Hepatocyte (in vitro differentiated cells): ENCODE measurements at regions not wholly inside any gene's neighbourhood (a gene's known extent, or its start where the extent isn't known, plus 50 kb on each side); places are given as distances from the start of the nearest gene placed in this dataset.

Experiments used
- DNase-seq: peaks from one replicate; pipeline ENCODE4 v3.0.0-alpha.2; 2016; ENCODE audit warnings: low spot score
- H2AFZ ChIP-seq: fragments of 200-600 bp; sonication (generic); 2 replicates; pipeline ENCODE4 v1.6.0; 2016; ENCODE audit warnings: antibody characterized with exemption, mild to moderate bottlenecking
- H3K27ac ChIP-seq: fragments of 200-600 bp; sonication (generic); 2 replicates; pipeline ENCODE4 v1.5.1; 2016; ENCODE audit warnings: mild to moderate bottlenecking
- H3K27me3 ChIP-seq: fragments of 200-600 bp; sonication (generic); 2 replicates; pipeline ENCODE4 v1.6.1; 2016
- H3K36me3 ChIP-seq: fragments of 200-600 bp; sonication (generic); replicated peaks from 2 replicates; pipeline ENCODE4 v1.5.1; 2016; ENCODE audit warnings: low read depth; ENCODE audit not compliant: insufficient read depth
- H3K4me1 ChIP-seq: fragments of 200-600 bp; sonication (generic); 2 replicates; pipeline ENCODE4 v1.5.1; 2016; ENCODE audit warnings: mild to moderate bottlenecking, moderate library complexity; ENCODE audit not compliant: insufficient read depth
- H3K4me2 ChIP-seq: fragments of 200-600 bp; sonication (generic); 2 replicates; pipeline ENCODE4 v1.6.0; 2016
- H3K4me3 ChIP-seq: fragments of 200-600 bp; sonication (generic); 2 replicates; pipeline ENCODE4 v1.5.1; 2016; ENCODE audit warnings: mild to moderate bottlenecking
- H3K79me2 ChIP-seq: fragments of 200-600 bp; sonication (generic); 2 replicates; pipeline ENCODE4 v1.6.0; 2017; ENCODE audit warnings: mild to moderate bottlenecking
- H3K9me2 ChIP-seq: fragments of 200-600 bp; sonication (generic); replicated peaks from 2 replicates; pipeline ENCODE4 v1.6.0; 2017; ENCODE audit warnings: mild to moderate bottlenecking; ENCODE audit not compliant: insufficient read depth
- H3K9me3 ChIP-seq: fragments of 200-600 bp; sonication (generic); 2 replicates; pipeline ENCODE4 v1.5.1; 2016; ENCODE audit warnings: low read depth, mild to moderate bottlenecking
- H4K20me1 ChIP-seq: fragments of 200-600 bp; sonication (generic); 2 replicates; pipeline ENCODE4 v1.6.0; 2016; ENCODE audit warnings: mild to moderate bottlenecking; ENCODE audit not compliant: insufficient read depth, poor library complexity, severe bottlenecking
- CTCF ChIP-seq: fragments of 200-600 bp; sonication (generic); IDR thresholded peaks from 2 replicates; pipeline ENCODE4 v1.5.1; 2016; ENCODE audit warnings: antibody characterized with exemption, mild to moderate bottlenecking; ENCODE audit not compliant: poor library complexity
- EZH2 ChIP-seq: fragments of 200-600 bp; sonication (generic); IDR thresholded peaks from 2 replicates; pipeline ENCODE4 v1.6.1; 2016; ENCODE audit warnings: antibody characterized with exemption, mild to moderate bottlenecking, borderline replicate concordance
- EZH2phosphoT487 ChIP-seq: fragments of 200-600 bp; sonication (generic); IDR thresholded peaks from one replicate; pipeline ENCODE4 v1.6.1; 2018; ENCODE audit warnings: antibody characterized with exemption, mild to moderate bottlenecking, low read depth, moderate library complexity; ENCODE audit not compliant: unreplicated experiment, severe bottlenecking
- WGBS: methylation state at CpG from one replicate; pipeline ENCODE4 v1.1.6; 2016; ENCODE audit warnings: low lambda C conversion rate; ENCODE audit errors: missing lambda C conversion rate; 5-methylcytosine and 5-hydroxymethylcytosine counted together

GRCh38 chr20:57795977-57796560, 86.3 kb upstream of the PMEPA1 start:
- 84% methylated on average over 8 of the region's 8 CpGs for WGBS
- H3K9me3 ChIP-seq, result no peaks in the 10 kb centered on the region

DNA sequence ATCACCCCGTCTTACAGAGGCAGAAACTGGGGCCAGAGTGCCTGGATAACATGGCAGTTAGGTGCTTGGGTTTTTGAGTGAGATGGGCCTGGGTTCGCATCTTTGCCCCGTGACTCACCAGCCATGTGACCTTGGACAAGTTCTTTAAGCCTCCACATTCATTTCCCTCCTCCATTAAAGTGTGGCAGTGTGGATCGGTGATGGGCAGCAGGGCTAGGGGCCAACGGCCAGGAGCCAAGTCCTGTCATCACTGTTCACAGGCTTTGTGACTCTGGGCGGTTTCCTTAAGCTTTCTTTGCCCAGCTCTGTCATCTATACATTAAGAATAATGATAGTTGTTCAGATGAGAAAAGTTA, 85.5 kb upstream of the PMEPA1 start:
- no peak overlapping the region for H2AFZ ChIP-seq
- H3K27ac ChIP-seq, result no peak overlapping the region
- no peaks in the 10 kb centered on the region for H3K9me2 ChIP-seq
- no peak overlapping the region for H3K4me3 ChIP-seq
- no peaks in the 10 kb centered on the region for H4K20me1 ChIP-seq
- WGBS, result 85% methylated on average over 6 of the region's 6 CpGs
- no peak overlapping the region for H3K4me2 ChIP-seq
- H3K9me3 ChIP-seq, result no peaks in the 10 kb centered on the region
- H3K27me3 ChIP-seq, result no peaks in the 10 kb centered on the region
- no peaks in the 10 kb centered on the region for H3K4me1 ChIP-seq
- no peak for DNase-seq
- no peaks in the 10 kb centered on the region for H3K79me2 ChIP-seq
- no peaks in the 10 kb centered on the region for H3K36me3 ChIP-seq
- no peak for TF ChIP-seq CTCF
- no peak for TF ChIP-seq EZH2phosphoT487
- no peak for TF ChIP-seq EZH2

More at GRCh38 chr20:57795977-57796560, 86.3 kb upstream of the PMEPA1 start:
- Histone ChIP-seq H3K4me1 (no peaks in the 10 kb centered on the region), H3K79me2 (no peaks in the 10 kb centered on the region), H3K27me3 (no peaks in the 10 kb centered on the region), H3K36me3 (no peaks in the 10 kb centered on the region), H4K20me1 (no peaks in the 10 kb centered on the region), H3K4me2 (no peak overlapping the region), H2AFZ (no peak overlapping the region), H3K27ac (no peak overlapping the region), H3K4me3 (no peak overlapping the region), H3K9me2 (no peaks in the 10 kb centered on the region)
- DNase-seq, result no peak
- TF ChIP-seq EZH2 (no peak), EZH2phosphoT487 (no peak), CTCF (no peak)

DNA sequence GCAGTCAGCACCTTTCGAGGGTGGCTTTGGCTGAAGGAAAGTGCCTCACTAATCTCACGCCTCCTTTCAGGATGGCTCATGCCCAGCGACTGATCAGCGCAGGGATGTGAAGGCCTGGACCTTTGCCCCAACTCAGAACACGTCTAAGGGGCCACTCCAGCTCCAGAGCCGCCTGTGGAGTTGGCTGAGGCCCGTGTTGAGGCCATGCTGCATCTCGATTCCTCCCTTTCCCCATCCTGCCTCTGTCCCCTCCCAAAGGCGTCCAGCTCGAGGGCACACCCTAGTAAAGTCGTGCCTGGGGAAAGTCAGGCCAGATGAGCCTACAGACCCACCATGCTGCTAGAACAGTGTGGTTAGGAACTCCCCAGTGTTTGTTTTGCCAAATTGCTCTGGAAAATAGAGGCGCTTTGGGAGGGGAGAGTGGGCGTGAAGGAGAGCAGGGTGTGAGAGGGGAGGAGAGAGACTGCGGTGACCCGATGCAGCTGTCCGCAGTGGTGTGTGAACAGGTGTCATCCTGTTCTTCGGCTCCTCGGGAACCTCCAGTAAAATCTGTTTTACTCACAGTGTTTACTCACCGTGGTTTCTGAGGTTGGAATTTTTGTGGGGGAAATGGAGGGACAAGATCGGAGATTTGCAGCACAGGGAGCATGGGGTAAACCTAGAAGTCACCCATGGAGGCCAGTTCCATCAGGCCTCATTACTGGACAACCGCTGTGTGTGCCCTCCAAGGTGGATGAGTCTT, 85.0 kb upstream of the PMEPA1 start:
- TF ChIP-seq CTCF (no peak), EZH2phosphoT487 (no peak), EZH2 (no peak)
- H3K9me2 ChIP-seq, result no peaks in the 10 kb centered on the region
- no peak for DNase-seq
- no peaks in the 10 kb centered on the region for H3K4me1 ChIP-seq
- H4K20me1 ChIP-seq, result no peaks in the 10 kb centered on the region
- 79% methylated on average over 21 of the region's 21 CpGs for WGBS
- no peak overlapping the region for H2AFZ ChIP-seq
- no peak overlapping the region for H3K27ac ChIP-seq
- H3K4me2 ChIP-seq, result no peak overlapping the region
- H3K36me3 ChIP-seq, result no peaks in the 10 kb centered on the region
- no peaks in the 10 kb centered on the region for H3K27me3 ChIP-seq
- no peak overlapping the region for H3K4me3 ChIP-seq
- H3K79me2 ChIP-seq, result no peaks in the 10 kb centered on the region
- no peaks in the 10 kb centered on the region for H3K9me3 ChIP-seq
